SH-SY5Y (cell line): ENCODE measurements at regions not wholly inside any gene's neighbourhood (a gene's known extent, or its start where the extent isn't known, plus 50 kb on each side); places are given as distances from the start of the nearest gene placed in this dataset.

Experiments
- GATA2 ChIP-seq: IDR thresholded peaks from 2 replicates; pipeline ENCODE4 v1.6.1; 2011; ENCODE audit warnings: mild to moderate bottlenecking, low read depth, low read length
- GATA3 ChIP-seq: IDR thresholded peaks from 2 replicates; pipeline ENCODE4 v1.6.1; 2011; ENCODE audit warnings: low read depth, mild to moderate bottlenecking, low read length, moderate library complexity

- TF ChIP-seq GATA3 (no peak), GATA2 (no peak)
These were observed 127.9 kb upstream of the DUSP10 start for GRCh38 chr1:221869779-221870178.
